B cell (primary cell): ENCODE measurements at regions not wholly inside any gene's neighbourhood (a gene's known extent, or its start where the extent isn't known, plus 50 kb on each side); places are given as distances from the start of the nearest gene placed in this dataset.

Experiments used
- ATAC-seq: fragments of 200-7000 bp; cut with Tn5 transposase; one replicate; pipeline ENCODE4 v1.10.0; 2021; ENCODE audit warnings: low read depth, mild to moderate bottlenecking, moderate number of reproducible peaks, moderate library complexity
- CTCF ChIA-PET: fragments of 350-600 bp; sonication (Branson Sonifier 250); formaldehyde crosslinking; loops from one replicate; lab custom pipeline; 2021; ENCODE audit warnings: antibody characterized with exemption, inconsistent platforms; lab: Charles Lee
- POLR2A ChIA-PET: fragments of 350-600 bp; sonication (Branson Sonifier 250); formaldehyde crosslinking; loops from one replicate; lab custom pipeline; 2021; ENCODE audit warnings: antibody characterized with exemption; lab: Charles Lee
- DNase-seq: peaks from one replicate; pipeline ENCODE4 v3.0.0; 2013
- H2AFZ ChIP-seq: 2 replicates; pipeline ENCODE4 v1.6.1; 2012; ENCODE audit warnings: mild to moderate bottlenecking, low read depth, low read length; ENCODE audit not compliant: insufficient read depth, poor library complexity, severe bottlenecking
- H3K27ac ChIP-seq, 2 donors: 1 replicate in 1 of 2; 2 replicates in 1 of 2; pipeline ENCODE4 v1.5.1; 2012 to 2013; ENCODE audit warnings: low read length in 2 of 2, mild to moderate bottlenecking in 2 of 2, moderate library complexity in 1 of 2
- H3K27me3 ChIP-seq, 4 experiments: fragments of 200-600 bp in 1 of 4; sonication (generic) in 1 of 4; replicated peaks in 1 of 4; 1 replicate in 2 of 4; 2 replicates in 2 of 4; pipeline versions ENCODE4 v1.6.1 to v1.7.0; 2013 to 2016; ENCODE audit warnings: low read length in 3 of 4, mild to moderate bottlenecking in 2 of 4, mixed read lengths in 1 of 4, moderate library complexity in 1 of 4; ENCODE audit not compliant: insufficient read depth in 4 of 4, control insufficient read depth in 3 of 4; ENCODE audit errors: control extremely low read depth in 1 of 4
- H3K36me3 ChIP-seq, 2 experiments: replicated peaks in 1 of 2; 1 replicate in 1 of 2; 2 replicates in 1 of 2; pipeline versions ENCODE4 v1.6.1 to v1.7.1; 2013; ENCODE audit warnings: low read length in 1 of 2; ENCODE audit not compliant: insufficient read depth in 2 of 2, control insufficient read depth in 1 of 2; ENCODE audit errors: control extremely low read depth in 1 of 2, extremely low read depth in 1 of 2
- H3K4me1 ChIP-seq, 2 donors: fragments of 200-600 bp in 1 of 2; sonication (generic) in 1 of 2; 1 replicate in 1 of 2; 2 replicates in 1 of 2; pipeline versions ENCODE4 v1.5.1 to v1.6.1; 2013 to 2017; ENCODE audit warnings: low read length in 2 of 2; ENCODE audit not compliant: control insufficient read depth in 2 of 2, insufficient read depth in 2 of 2
- H3K4me2 ChIP-seq: replicated peaks from 2 replicates; pipeline ENCODE3; 2012; ENCODE audit warnings: mild to moderate bottlenecking, low read depth, low read length; ENCODE audit not compliant: poor library complexity, severe bottlenecking
- H3K4me3 ChIP-seq, 5 experiments: fragments of 200-600 bp in 1 of 5; sonication (generic) in 1 of 5; 1 replicate in 3 of 5; 2 replicates in 2 of 5; pipeline versions ENCODE4 v1.5.1 to v1.7.0; 2011 to 2016; ENCODE audit warnings: low read length in 4 of 5, mild to moderate bottlenecking in 4 of 5, low read depth in 2 of 5, control low read depth in 1 of 5, moderate library complexity in 1 of 5; ENCODE audit not compliant: insufficient read depth in 1 of 5; ENCODE audit errors: control extremely low read depth in 1 of 5, extremely low read depth in 1 of 5
- H3K79me2 ChIP-seq: fragments of 200-600 bp; sonication (generic); one replicate; pipeline ENCODE4 v1.6.0; 2016; ENCODE audit warnings: low read length; ENCODE audit not compliant: control insufficient read depth, insufficient read depth
- H3K9ac ChIP-seq: fragments of 200-600 bp; sonication (generic); 2 replicates; pipeline ENCODE4 v1.6.1; 2017; ENCODE audit warnings: mild to moderate bottlenecking, low read length, moderate library complexity
- H3K9me3 ChIP-seq, 3 donors: one replicate each; pipeline versions ENCODE4 v1.6.1 to v1.7.1; 2013; ENCODE audit warnings: low read length in 2 of 3; ENCODE audit not compliant: control insufficient read depth in 2 of 3, insufficient read depth in 1 of 3; ENCODE audit errors: control extremely low read depth in 1 of 3
- H4K20me1 ChIP-seq: 2 replicates; pipeline ENCODE4 v1.6.0; 2012; ENCODE audit warnings: mild to moderate bottlenecking, low read length; ENCODE audit not compliant: insufficient read depth, control insufficient read depth, poor library complexity, severe bottlenecking
- H3K27ac Mint-ChIP-seq: one replicate; pipeline ENCODE4 v1.8.0; 2021; ENCODE audit warnings: mixed read lengths
- H3K27me3 Mint-ChIP-seq: one replicate; pipeline ENCODE4 v1.8.0; 2021; ENCODE audit warnings: mixed read lengths
- H3K4me1 Mint-ChIP-seq: one replicate; pipeline ENCODE4 v1.8.0; 2021; ENCODE audit warnings: mixed read lengths
- H3K4me3 Mint-ChIP-seq: one replicate; pipeline ENCODE4 v1.8.0; 2021; ENCODE audit warnings: mixed read lengths
- H3K9me3 Mint-ChIP-seq: one replicate; pipeline ENCODE4 v1.8.0; 2022; ENCODE audit warnings: mixed read lengths; ENCODE audit not compliant: insufficient read depth
- EZH2 ChIP-seq: IDR thresholded peaks from 2 replicates; pipeline ENCODE4 v1.6.1; 2012; ENCODE audit warnings: borderline replicate concordance, low read depth, mild to moderate bottlenecking, moderate library complexity, low read length; ENCODE audit not compliant: insufficient read depth, poor library complexity, severe bottlenecking
- WGBS: methylation state at CpG from one replicate; pipeline ENCODE4 v1.1.5; 2013; ENCODE audit warnings: missing lambda C conversion rate; ENCODE audit not compliant: insufficient coverage; 5-methylcytosine and 5-hydroxymethylcytosine counted together
- intact Hi-C: fragments of 100-400 bp; cut with micrococcal nuclease; formaldehyde crosslinking; loops from one replicate; pipeline ENCODE4 v1.10.0; 2022
- TF ChIP-seq, protein P1 (sequence below): fragments of 200-600 bp; IDR thresholded peaks from one replicate; pipeline ENCODE4 v1.8.0; 2022; ENCODE audit warnings: antibody characterized with exemption, mild to moderate bottlenecking

DNA sequence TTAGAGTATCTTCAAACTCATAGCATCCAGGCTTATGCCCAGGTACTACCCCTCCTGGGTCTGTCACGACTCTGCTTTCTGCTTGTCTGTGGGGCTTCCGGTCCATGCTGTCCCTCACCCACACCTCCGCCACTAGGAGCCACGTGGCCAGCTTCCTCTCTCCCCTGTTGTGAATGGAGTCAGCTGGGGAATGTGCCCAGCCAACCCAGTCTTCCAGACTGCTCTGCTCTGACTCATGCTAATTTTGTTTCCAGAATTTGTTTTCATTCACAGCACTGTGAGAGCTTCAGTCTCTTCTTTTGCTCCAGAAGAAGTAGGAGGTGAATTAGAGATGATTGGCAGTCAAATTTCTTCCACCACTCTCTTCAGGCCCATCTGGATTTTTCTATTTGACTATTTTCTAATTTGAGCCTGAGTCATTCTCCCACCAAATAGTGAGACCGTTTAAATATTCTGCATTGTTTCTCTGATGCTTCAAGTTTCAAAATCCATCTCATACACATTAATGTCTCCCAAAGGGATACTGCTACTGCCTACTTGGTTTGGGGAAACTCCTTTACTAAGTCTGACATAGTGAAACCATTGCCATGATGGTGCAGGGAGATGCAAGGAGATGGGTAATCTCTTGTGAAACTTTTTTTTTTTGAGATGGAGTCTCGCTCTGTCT is 424.1 kb upstream of the KIF2A start:
- no peaks in the 10 kb centered on the region for H3K27me3 ChIP-seq
- H3K9me3 ChIP-seq = no peaks in the 10 kb centered on the region
- POLR2A ChIA-PET = no interaction called here
- Mint-ChIP-seq H3K4me1 (no peaks in the 10 kb centered on the region), H3K27ac (no peak overlapping the region), H3K4me3 (no peak overlapping the region), H3K27me3 (no peaks in the 10 kb centered on the region), H3K9me3 (no peaks in the 10 kb centered on the region)
- H3K4me3 ChIP-seq = no peak overlapping the region
- WGBS = 69% methylated on average over 4 of the region's 6 CpGs
- no peak for ATAC-seq
- H4K20me1 ChIP-seq = no peaks in the 10 kb centered on the region
- no peak overlapping the region for H3K9ac ChIP-seq
- no peak for TF ChIP-seq EZH2
- DNase-seq = no peak
- intact Hi-C loops = no loop called here
- no peak overlapping the region for H3K4me2 ChIP-seq
- H3K4me1 ChIP-seq = no peaks in the 10 kb centered on the region
- no peak overlapping the region for H3K27ac ChIP-seq
- no peaks in the 10 kb centered on the region for H3K36me3 ChIP-seq
- H2AFZ ChIP-seq = no peak overlapping the region
- CTCF ChIA-PET = no interaction called here
- H3K79me2 ChIP-seq = no peaks in the 10 kb centered on the region

DNA sequence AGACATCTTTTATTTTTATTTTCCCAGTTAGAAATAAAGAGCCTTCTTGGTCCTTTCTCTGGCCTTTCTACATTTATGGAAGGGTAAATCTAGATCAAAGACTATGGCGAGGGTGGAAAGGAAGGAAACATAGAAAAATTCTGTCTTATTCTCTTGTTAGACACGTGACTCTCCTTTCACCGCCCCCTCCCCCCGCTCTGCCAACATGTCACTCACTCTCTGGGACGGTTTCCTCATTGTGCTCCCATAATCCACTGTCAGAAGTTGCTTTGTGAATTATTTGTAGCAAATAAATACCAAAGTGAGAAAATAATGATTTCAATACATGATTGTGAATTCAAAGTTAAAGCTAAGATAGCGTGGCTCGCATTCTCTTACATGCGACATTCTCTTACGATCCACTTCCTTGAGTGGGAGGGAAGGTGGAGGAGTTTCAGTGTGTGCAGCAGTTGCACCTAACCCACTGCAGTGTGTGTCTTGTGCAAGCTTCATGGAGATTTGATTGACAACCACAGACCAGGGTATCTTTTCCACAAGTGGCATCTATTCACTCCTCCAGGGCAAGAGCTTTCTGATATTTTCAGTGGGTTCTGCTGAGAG is 423.0 kb upstream of the KIF2A start:
- Histone ChIP-seq H3K9me3 (no peaks in the 10 kb centered on the region), H3K4me1 (no peaks in the 10 kb centered on the region), H3K36me3 (no peaks in the 10 kb centered on the region), H3K9ac (no peak overlapping the region), H3K79me2 (no peaks in the 10 kb centered on the region), H4K20me1 (no peaks in the 10 kb centered on the region), H3K4me3 (no peak overlapping the region), H3K27me3 (no peaks in the 10 kb centered on the region), H2AFZ (no peak overlapping the region), H3K27ac (no peak overlapping the region), H3K4me2 (no peak overlapping the region)
- Mint-ChIP-seq H3K27me3 (no peaks in the 10 kb centered on the region), H3K27ac (no peak overlapping the region), H3K9me3 (no peaks in the 10 kb centered on the region), H3K4me1 (no peaks in the 10 kb centered on the region), H3K4me3 (no peak overlapping the region)
- no peak for TF ChIP-seq EZH2
- TF ChIP-seq, protein P1, sequence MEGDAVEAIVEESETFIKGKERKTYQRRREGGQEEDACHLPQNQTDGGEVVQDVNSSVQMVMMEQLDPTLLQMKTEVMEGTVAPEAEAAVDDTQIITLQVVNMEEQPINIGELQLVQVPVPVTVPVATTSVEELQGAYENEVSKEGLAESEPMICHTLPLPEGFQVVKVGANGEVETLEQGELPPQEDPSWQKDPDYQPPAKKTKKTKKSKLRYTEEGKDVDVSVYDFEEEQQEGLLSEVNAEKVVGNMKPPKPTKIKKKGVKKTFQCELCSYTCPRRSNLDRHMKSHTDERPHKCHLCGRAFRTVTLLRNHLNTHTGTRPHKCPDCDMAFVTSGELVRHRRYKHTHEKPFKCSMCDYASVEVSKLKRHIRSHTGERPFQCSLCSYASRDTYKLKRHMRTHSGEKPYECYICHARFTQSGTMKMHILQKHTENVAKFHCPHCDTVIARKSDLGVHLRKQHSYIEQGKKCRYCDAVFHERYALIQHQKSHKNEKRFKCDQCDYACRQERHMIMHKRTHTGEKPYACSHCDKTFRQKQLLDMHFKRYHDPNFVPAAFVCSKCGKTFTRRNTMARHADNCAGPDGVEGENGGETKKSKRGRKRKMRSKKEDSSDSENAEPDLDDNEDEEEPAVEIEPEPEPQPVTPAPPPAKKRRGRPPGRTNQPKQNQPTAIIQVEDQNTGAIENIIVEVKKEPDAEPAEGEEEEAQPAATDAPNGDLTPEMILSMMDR = no peak
- CTCF ChIA-PET = no interaction called here
- POLR2A ChIA-PET = no interaction called here
- intact Hi-C loops = no loop called here
- ATAC-seq (no peak), DNase-seq (no peak)
- no CpG with 5 or more reads among the region's 9 CpGs for WGBS
